Activated CD8-positive, alpha-beta T cell treated with anti-CD3 and anti-CD28 coated beads for 36 hours (primary cell): ENCODE measurements at regions not wholly inside any gene's neighbourhood (a gene's known extent, or its start where the extent isn't known, plus 50 kb on each side); places are given as distances from the start of the nearest gene placed in this dataset.

Source experiments
- ATAC-seq: fragments of 200-7000 bp; cut with Tn5 transposase; one replicate; pipeline ENCODE4 v1.10.0; 2021; ENCODE audit warnings: mild to moderate bottlenecking, moderate library complexity
- CTCF ChIA-PET: fragments of 350-600 bp; sonication (Branson Sonifier 250); formaldehyde crosslinking; loops from one replicate; lab custom pipeline; 2021; ENCODE audit warnings: antibody characterized with exemption; lab: Charles Lee
- POLR2A ChIA-PET: fragments of 350-600 bp; sonication (Branson Sonifier 250); formaldehyde crosslinking; loops from one replicate; lab custom pipeline; 2021; ENCODE audit warnings: antibody characterized with exemption; lab: Charles Lee
- DNase-seq: peaks from one replicate; pipeline ENCODE4 v3.0.0-alpha.2; 2020
- H3K27ac Mint-ChIP-seq: one replicate; pipeline ENCODE4 v1.8.0; 2021; ENCODE audit warnings: mild to moderate bottlenecking, mixed read lengths
- H3K27me3 Mint-ChIP-seq: one replicate; pipeline ENCODE4 v1.8.0; 2021; ENCODE audit warnings: mixed read lengths
- H3K36me3 Mint-ChIP-seq: one replicate; pipeline ENCODE4 v1.8.0; 2021; ENCODE audit warnings: low read depth, mixed read lengths
- H3K4me1 Mint-ChIP-seq: one replicate; pipeline ENCODE4 v1.8.0; 2021; ENCODE audit warnings: low read depth, mixed read lengths
- H3K4me3 Mint-ChIP-seq: one replicate; pipeline ENCODE4 v1.8.0; 2021; ENCODE audit warnings: mild to moderate bottlenecking, moderate library complexity, mixed read lengths
- H3K9me3 Mint-ChIP-seq: one replicate; pipeline ENCODE4 v1.8.0; 2021; ENCODE audit warnings: mixed read lengths
- CTCF ChIP-seq: fragments of 200-600 bp; IDR thresholded peaks from one replicate; pipeline ENCODE4 v1.8.0; 2022; ENCODE audit warnings: antibody characterized with exemption, mild to moderate bottlenecking
- intact Hi-C: fragments of 100-400 bp; cut with micrococcal nuclease; formaldehyde crosslinking; loops from one replicate; pipeline ENCODE4 v1.10.0; 2022

- Mint-ChIP-seq H3K4me3 (no peak overlapping the region), H3K27ac (no peak overlapping the region), H3K9me3 (no peaks in the 10 kb centered on the region), H3K27me3 (no peaks in the 10 kb centered on the region), H3K36me3 (no peaks in the 10 kb centered on the region), H3K4me1 (no peaks in the 10 kb centered on the region)
- POLR2A ChIA-PET: no interaction called here
- TF ChIP-seq CTCF: no peak
- intact Hi-C loops: no loop called here
- ATAC-seq: no peak
- CTCF ChIA-PET: no interaction called here
- no peak for DNase-seq
Observed at GRCh38 chr18:41576643-41577042, 378.4 kb upstream of the PIK3C3 start.

- intact Hi-C loops: no loop called here
- Mint-ChIP-seq H3K27me3 (no peaks in the 10 kb centered on the region), H3K4me3 (no peak overlapping the region), H3K9me3 (peaks cover 2% of the 10 kb centered on the region), H3K27ac (no peak overlapping the region), H3K4me1 (no peaks in the 10 kb centered on the region), H3K36me3 (no peaks in the 10 kb centered on the region)
- ATAC-seq (no peak), DNase-seq (no peak)
- ChIA-PET CTCF (no interaction called here), POLR2A (no interaction called here)
- no peak for TF ChIP-seq CTCF
Observed at GRCh38 chr18:41569867-41570266, 385.2 kb upstream of the PIK3C3 start.

- ATAC-seq: no peak
- H3K27ac Mint-ChIP-seq: no peak overlapping the region
- no peaks in the 10 kb centered on the region for H3K9me3 Mint-ChIP-seq
- no peaks in the 10 kb centered on the region for H3K27me3 Mint-ChIP-seq
- no peaks in the 10 kb centered on the region for H3K4me1 Mint-ChIP-seq
- no peak for TF ChIP-seq CTCF
- no peaks in the 10 kb centered on the region for H3K36me3 Mint-ChIP-seq
- intact Hi-C loops: no loop called here
- ChIA-PET POLR2A (no interaction called here), CTCF (no interaction called here)
- no peak overlapping the region for H3K4me3 Mint-ChIP-seq
- DNase-seq: no peak
Observed at GRCh38 chr18:41561961-41562360, 393.1 kb upstream of the PIK3C3 start.

- DNase-seq (no peak), ATAC-seq (no peak)
- H3K27me3 Mint-ChIP-seq: no peaks in the 10 kb centered on the region
- intact Hi-C loops: no loop called here
- H3K4me1 Mint-ChIP-seq: no peaks in the 10 kb centered on the region
- no peaks in the 10 kb centered on the region for H3K9me3 Mint-ChIP-seq
- no peak for TF ChIP-seq CTCF
- no peak overlapping the region for H3K4me3 Mint-ChIP-seq
- POLR2A ChIA-PET: no interaction called here
- no peaks in the 10 kb centered on the region for H3K36me3 Mint-ChIP-seq
- CTCF ChIA-PET: no interaction called here
- H3K27ac Mint-ChIP-seq: no peak overlapping the region
Observed at GRCh38 chr18:41558715-41559114, 396.3 kb upstream of the PIK3C3 start.

- POLR2A ChIA-PET: no interaction called here
Observed at GRCh38 chr18:41553716-41554115, 401.3 kb upstream of the PIK3C3 start.

More at GRCh38 chr18:41553716-41554115, 401.3 kb upstream of the PIK3C3 start:
- no peak for TF ChIP-seq CTCF
- CTCF ChIA-PET: no interaction called here
- Mint-ChIP-seq H3K9me3 (peaks cover 2% of the 10 kb centered on the region), H3K27ac (no peak overlapping the region), H3K27me3 (no peaks in the 10 kb centered on the region), H3K4me3 (no peak overlapping the region), H3K4me1 (no peaks in the 10 kb centered on the region), H3K36me3 (no peaks in the 10 kb centered on the region)
- ATAC-seq (no peak), DNase-seq (no peak)
- intact Hi-C loops: no loop called here
